ENCODE measurements at regions not wholly inside any gene's neighbourhood (a gene's known extent, or its start where the extent isn't known, plus 50 kb on each side); places are given as distances from the start of the nearest gene placed in this dataset.

- Mint-ChIP-seq H3K4me3 (no peak overlapping the region), H3K36me3 (peaks cover 24% of the 10 kb centered on the region), H3K9me3 (peaks cover 94% of the 10 kb centered on the region), H3K4me1 (no peaks in the 10 kb centered on the region), H3K27ac (no peak overlapping the region), H3K27me3 (ENCODE audit: low read depth) (peaks cover 34% of the 10 kb centered on the region)
- TF ChIP-seq MLX (CRISPR knock-in tag; IDR thresholded peaks at IDR 0.05) (no peak), MXD4 (CRISPR knock-in tag; IDR thresholded peaks at IDR 0.05; ENCODE audit: borderline replicate concordance) (no peak), USF2 (CRISPR knock-in tag; IDR thresholded peaks at IDR 0.05) (no peak), TCF7 (CRISPR knock-in tag; IDR thresholded peaks at IDR 0.05; ENCODE audit: low read depth) (no peak), SMAD3 (CRISPR knock-in tag; IDR thresholded peaks at IDR 0.05; ENCODE audit: borderline replicate concordance) (no peak), STAT6 (CRISPR knock-in tag; conservative IDR thresholded peaks at IDR 0.05; ENCODE audit: low read depth) (no peak), ZNF416 (CRISPR knock-in tag; IDR thresholded peaks at IDR 0.05) (no peak), NR1H2 (CRISPR knock-in tag; IDR thresholded peaks at IDR 0.05) (no peak), MAX (CRISPR knock-in tag; IDR thresholded peaks at IDR 0.05) (no peak), CREB1 (CRISPR knock-in tag; IDR thresholded peaks at IDR 0.05) (no peak), SOX15 (CRISPR knock-in tag; IDR thresholded peaks at IDR 0.05) (no peak), GTF2I (CRISPR knock-in tag; conservative IDR thresholded peaks at IDR 0.05) (no peak), CBFB (CRISPR knock-in tag; IDR thresholded peaks at IDR 0.05; ENCODE audit: low read depth) (no peak), NFE2L1 (CRISPR knock-in tag; IDR thresholded peaks at IDR 0.05) (no peak), SP1 (CRISPR knock-in tag; conservative IDR thresholded peaks at IDR 0.05) (no peak)
- no peak for DNase-seq (ENCODE audit: low spot score)
- ChIA-PET POLR2A (no interaction called here), CTCF (no interaction called here)
- no peak for ATAC-seq
These were observed 137.2 kb upstream of the WDR1 start for GRCh38 chr4:10253765-10254164.

GRCh38 chr4:10245751-10246150 lies 129.2 kb upstream of the WDR1 start:
- DNase-seq (ENCODE audit: low spot score): no peak
- H3K9me3 Mint-ChIP-seq: peaks cover 79% of the 10 kb centered on the region
- no peaks in the 10 kb centered on the region for H3K4me1 Mint-ChIP-seq
- CTCF ChIA-PET: no interaction called here
- TF ChIP-seq NR3C1 (CRISPR knock-in tag; conservative IDR thresholded peaks at IDR 0.05; ENCODE audit: low read depth) (no peak), E2F1 (CRISPR knock-in tag; IDR thresholded peaks at IDR 0.05) (no peak), MYBL2 (CRISPR knock-in tag; IDR thresholded peaks at IDR 0.05) (no peak), ELF4 (CRISPR knock-in tag; IDR thresholded peaks at IDR 0.05; ENCODE audit: low read depth) (no peak), ZNF232 (CRISPR knock-in tag; IDR thresholded peaks at IDR 0.05) (no peak), SMAD3 (CRISPR knock-in tag; IDR thresholded peaks at IDR 0.05; ENCODE audit: borderline replicate concordance) (no peak), IRF1 (CRISPR knock-in tag; IDR thresholded peaks at IDR 0.05) (no peak), EMX1 (CRISPR knock-in tag; IDR thresholded peaks at IDR 0.05) (no peak), ZBTB21 (CRISPR knock-in tag; IDR thresholded peaks at IDR 0.05; ENCODE audit: borderline replicate concordance) (no peak), NR1H2 (CRISPR knock-in tag; IDR thresholded peaks at IDR 0.05) (no peak), SMAD4 (CRISPR knock-in tag; IDR thresholded peaks at IDR 0.05) (no peak)
- no peak for ATAC-seq
- no peak overlapping the region for H3K4me3 Mint-ChIP-seq
- H3K27ac Mint-ChIP-seq: no peak overlapping the region
- H3K27me3 Mint-ChIP-seq (ENCODE audit: low read depth): peaks cover 35% of the 10 kb centered on the region
- H3K36me3 Mint-ChIP-seq: peaks cover 12% of the 10 kb centered on the region
- POLR2A ChIA-PET: no interaction called here

Data from WTC11 (cell line).